GM12878 (cell line): ENCODE measurements at regions not wholly inside any gene's neighbourhood (a gene's known extent, or its start where the extent isn't known, plus 50 kb on each side); places are given as distances from the start of the nearest gene placed in this dataset.
A peak's percentile ranks its signal among the peaks of the same experiment; 100 is the strongest.
"Not testable (repeated sequence)": the region's sequence is repeated elsewhere in the genome, so short reads cannot be mapped to it uniquely, and the experiment has no call there.

ENCODE experiments used
- ATAC-seq: fragments of 200-7000 bp; cut with Tn5 transposase; 3 replicates; pipeline ENCODE4 v1.9.1; 2020; ENCODE audit warnings: mild to moderate bottlenecking, moderate library complexity
- BruUV-seq: library from RNA; stranded (reverse); fragments of 400-500 nt; replicated peaks from 2 replicates; lab custom pipeline; 2021; lab: Mats Ljungman, UMichigan
- CTCF ChIA-PET: fragments of 300-600 bp; sonication (Branson Sonifier 250); formaldehyde crosslinking; extraction: SDS; loops from one replicate; lab custom pipeline; 2021; ENCODE audit warnings: inconsistent platforms; lab: Yijun Ruan, JAX
- POLR2A ChIA-PET: fragments of 350-600 bp; formaldehyde crosslinking; extraction: SDS; loops from one replicate; lab custom pipeline; 2021; ENCODE audit warnings: inconsistent platforms; lab: Charles Lee
- RAD21 ChIA-PET: fragments of 300-600 bp; sonication (Branson Sonifier 250); formaldehyde crosslinking; loops from one replicate; lab custom pipeline; 2023; ENCODE audit warnings: antibody characterized with exemption; ENCODE audit not compliant: unreplicated experiment; lab: Charles Lee
- SMC1A ChIA-PET: fragments of 300-600 bp; sonication (Branson Sonifier 250); formaldehyde crosslinking; loops from one replicate; lab custom pipeline; 2023; ENCODE audit not compliant: unreplicated experiment, uncharacterized antibody; lab: Charles Lee
- DNase-seq: peaks from one replicate; pipeline ENCODE4 v3.0.0-alpha.2; 2011; ENCODE audit warnings: low read depth, low spot score
- FAIRE-seq: peaks from 3 replicates; lab custom pipeline; 2011; peaks lifted over from hg19 to GRCh38; lab: Jason Lieb, UNC
- H2AFZ ChIP-seq: 2 replicates; pipeline ENCODE4 v1.6.0; 2011; ENCODE audit warnings: low read depth, low read length, control low read depth; ENCODE audit not compliant: control insufficient read depth
- H3K27ac ChIP-seq: 2 replicates; pipeline ENCODE4 v1.5.1; 2011; ENCODE audit warnings: control low read depth; ENCODE audit not compliant: control insufficient read depth, insufficient read depth
- H3K27me3 ChIP-seq, 2 experiments: replicated peaks in 1 of 2; 2 replicates each; pipeline versions ENCODE4 v1.6.0 to v1.6.1; 2011; ENCODE audit warnings: low read length in 1 of 2; ENCODE audit not compliant: control insufficient read depth in 2 of 2, insufficient read depth in 2 of 2
- H3K36me3 ChIP-seq, 2 experiments: 2 replicates each; pipeline ENCODE4 v1.5.1; 2011; ENCODE audit warnings: low read length in 1 of 2; ENCODE audit not compliant: control insufficient read depth in 2 of 2, insufficient read depth in 2 of 2
- H3K4me1 ChIP-seq: 2 replicates; pipeline ENCODE4 v1.6.1; 2011; ENCODE audit warnings: mild to moderate bottlenecking, low read length, moderate library complexity, mixed read lengths; ENCODE audit not compliant: control insufficient read depth, insufficient read depth
- H3K4me2 ChIP-seq: 2 replicates; pipeline ENCODE4 v1.6.0; 2011; ENCODE audit warnings: control low read depth; ENCODE audit not compliant: control insufficient read depth, insufficient read depth
- H3K4me3 ChIP-seq: fragments of 200-600 bp; sonication (generic); 2 replicates; pipeline ENCODE4 v1.5.1; 2016
- H3K79me2 ChIP-seq: 2 replicates; pipeline ENCODE4 v1.6.0; 2011; ENCODE audit warnings: low read length; ENCODE audit not compliant: control insufficient read depth, insufficient read depth
- H3K9ac ChIP-seq: 2 replicates; pipeline ENCODE4 v1.8.0; 2011; ENCODE audit warnings: low read length, control low read depth, mixed read lengths; ENCODE audit not compliant: control insufficient read depth, insufficient read depth
- H3K9me3 ChIP-seq: replicated peaks from 3 replicates; pipeline ENCODE4 v1.5.1; 2011; ENCODE audit warnings: mild to moderate bottlenecking, low read length; ENCODE audit not compliant: control insufficient read depth, insufficient read depth
- H4K20me1 ChIP-seq: 2 replicates; pipeline ENCODE4 v1.6.0; 2011; ENCODE audit not compliant: control insufficient read depth, insufficient read depth
- NFYB ChIP-seq: IDR thresholded peaks from 2 replicates; pipeline ENCODE4 v1.6.1; 2011; ENCODE audit warnings: low read depth, mild to moderate bottlenecking, low read length, improper control_type of control experiment, moderate library complexity; ENCODE audit not compliant: insufficient read depth
- SUZ12 ChIP-seq: fragments of 200-600 bp; sonication (generic); IDR thresholded peaks from one replicate; pipeline ENCODE4 v1.6.1; 2018; ENCODE audit warnings: antibody characterized with exemption, mild to moderate bottlenecking; ENCODE audit not compliant: unreplicated experiment
- WGBS: methylation state at CpG from one replicate; pipeline ENCODE4 v1.1.6; 2016; ENCODE audit warnings: low lambda C conversion rate; ENCODE audit not compliant: insufficient replicate concordance, insufficient coverage; ENCODE audit errors: missing lambda C conversion rate; 5-methylcytosine and 5-hydroxymethylcytosine counted together
- in situ Hi-C: fragments of 300-500 bp; cut with MboI; formaldehyde crosslinking; loops from 9 replicates; pipeline ENCODE4 v1.14.3; 2018; ENCODE audit warnings: mixed read lengths
- intact Hi-C: fragments of 100-400 bp; cut with micrococcal nuclease; formaldehyde crosslinking; loops from one replicate; pipeline ENCODE4 v1.14.2; 2022; ENCODE audit not compliant: unreplicated experiment

DNA sequence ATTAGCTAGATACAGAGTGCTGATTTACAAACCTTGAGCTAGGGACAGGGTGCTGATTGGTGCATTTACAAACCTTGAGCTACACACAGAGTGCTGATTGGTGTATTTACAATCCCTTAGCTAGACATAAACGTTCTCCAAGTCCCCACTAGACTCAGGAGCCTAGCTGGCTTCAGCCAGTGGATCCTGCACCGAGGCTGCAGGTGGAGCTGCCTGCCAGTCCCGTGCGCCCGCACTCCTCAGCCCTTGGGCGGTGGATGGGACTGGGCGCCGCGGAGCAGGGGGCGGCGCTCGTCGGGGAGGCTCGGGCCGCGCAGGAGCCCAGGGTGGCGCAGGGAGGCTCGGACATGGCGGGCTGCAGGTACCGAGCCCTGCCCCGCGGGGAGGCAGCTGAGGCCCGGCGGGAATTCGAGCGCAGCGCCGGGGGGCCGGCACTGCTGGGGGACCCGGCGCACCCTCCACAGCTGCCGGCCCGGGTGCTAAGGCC lies 157.7 kb downstream of the BRD1 start:
- H3K9ac ChIP-seq = not testable (repeated sequence)

DNA sequence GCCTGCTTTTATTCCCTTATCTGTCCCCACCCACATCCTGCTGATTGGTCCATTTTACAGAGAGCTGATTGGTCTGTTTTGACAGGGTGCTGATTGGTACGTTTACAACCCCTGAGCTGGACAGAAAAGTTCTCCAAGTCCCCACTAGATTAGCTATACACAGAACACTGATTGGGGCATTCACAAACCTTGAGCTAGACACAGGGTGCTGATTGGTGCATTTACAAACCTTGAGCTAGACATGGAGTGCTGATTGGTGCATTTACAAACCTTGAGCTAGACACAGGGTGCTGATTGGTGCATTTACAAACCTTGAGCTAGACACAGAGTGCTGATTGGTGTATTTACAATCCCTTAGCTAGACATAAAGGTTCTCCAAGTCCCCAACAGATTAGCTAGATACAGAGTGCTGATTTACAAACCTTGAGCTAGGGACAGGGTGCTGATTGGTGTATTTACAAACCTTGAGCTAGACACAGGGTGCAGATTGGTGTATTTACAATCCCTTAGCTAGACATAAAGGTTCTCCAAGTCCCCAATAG lies 158.2 kb downstream of the BRD1 start:
- H3K4me1 ChIP-seq, H3K79me2 ChIP-seq, H3K36me3 ChIP-seq, SMC1A ChIA-PET, H3K4me2 ChIP-seq, H4K20me1 ChIP-seq, DNase-seq, H3K27me3 ChIP-seq, FAIRE-seq, intact Hi-C loops, POLR2A ChIA-PET, RAD21 ChIA-PET, ATAC-seq, H2AFZ ChIP-seq, H3K4me3 ChIP-seq, BruUV-seq, H3K9me3 ChIP-seq, H3K27ac ChIP-seq, in situ Hi-C loops, H3K9ac ChIP-seq: not testable (repeated sequence)
- CTCF ChIA-PET = interaction anchor here (1.3 kb wide), 1 partner anchor 56 kb away, joined by 3 read pairs; no protein-coding TSS in a partner anchor
- WGBS = 60% methylated on average over 1 of the region's 1 CpG
- TF ChIP-seq NFYB = peak; percentile 73

More for the DNA sequence above, 157.7 kb downstream of the BRD1 start:
- POLR2A ChIA-PET, RAD21 ChIA-PET, H2AFZ ChIP-seq, H3K27ac ChIP-seq, H3K4me1 ChIP-seq, BruUV-seq, H3K4me2 ChIP-seq, H3K79me2 ChIP-seq: not testable (repeated sequence)
- 21% methylated on average over 29 of the region's 33 CpGs for WGBS
- TF ChIP-seq SUZ12 = peak; percentile 67
- TF ChIP-seq, all 136 proteins: peak for 1; not testable (repeated sequence) for 135
- SMC1A ChIA-PET, H3K9me3 ChIP-seq, H3K27me3 ChIP-seq, DNase-seq, in situ Hi-C loops, H3K36me3 ChIP-seq, ATAC-seq, intact Hi-C loops, H4K20me1 ChIP-seq, H3K4me3 ChIP-seq: not testable (repeated sequence)
- CTCF ChIA-PET = interaction anchor here (0.6 to 1.3 kb wide), 2 partner anchors 56 to 277 kb away, joined by 3 read pairs; no protein-coding TSS in a partner anchor
- peak; percentile 27 for FAIRE-seq
